ENCODE measurements at regions not wholly inside any gene's neighbourhood (a gene's known extent, or its start where the extent isn't known, plus 50 kb on each side); places are given as distances from the start of the nearest gene placed in this dataset.

DNA sequence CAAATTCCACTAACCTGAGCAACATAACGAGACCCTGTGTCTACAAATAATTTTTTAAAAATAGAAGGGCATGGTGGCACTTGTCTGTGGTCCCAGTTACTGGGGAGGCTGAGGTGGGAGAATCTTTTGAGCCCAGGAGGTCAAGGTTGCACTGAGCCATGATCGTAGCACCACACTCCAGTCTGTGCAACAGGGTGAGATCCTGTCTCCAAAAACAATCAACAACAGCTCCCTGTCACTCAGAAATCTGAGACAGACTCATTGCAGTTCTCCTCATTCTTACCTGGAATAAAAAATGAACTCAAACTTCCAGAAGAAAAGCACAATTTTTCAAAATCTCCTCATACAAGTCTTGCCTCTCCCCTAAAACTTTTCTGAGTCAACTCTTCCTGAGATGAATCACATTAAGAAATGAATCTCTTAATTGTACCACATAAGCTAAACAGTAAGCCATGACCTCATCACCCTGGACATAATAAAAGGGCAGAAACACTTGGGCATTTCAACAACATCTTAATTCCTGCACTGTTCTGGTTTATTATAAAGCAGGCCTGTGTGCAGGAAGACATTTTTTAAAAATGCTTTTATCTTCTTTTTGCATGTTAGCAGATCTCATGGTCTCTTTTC lies 214.3 kb upstream of the CDKN3 start:
- TF ChIP-seq, protein P1, sequence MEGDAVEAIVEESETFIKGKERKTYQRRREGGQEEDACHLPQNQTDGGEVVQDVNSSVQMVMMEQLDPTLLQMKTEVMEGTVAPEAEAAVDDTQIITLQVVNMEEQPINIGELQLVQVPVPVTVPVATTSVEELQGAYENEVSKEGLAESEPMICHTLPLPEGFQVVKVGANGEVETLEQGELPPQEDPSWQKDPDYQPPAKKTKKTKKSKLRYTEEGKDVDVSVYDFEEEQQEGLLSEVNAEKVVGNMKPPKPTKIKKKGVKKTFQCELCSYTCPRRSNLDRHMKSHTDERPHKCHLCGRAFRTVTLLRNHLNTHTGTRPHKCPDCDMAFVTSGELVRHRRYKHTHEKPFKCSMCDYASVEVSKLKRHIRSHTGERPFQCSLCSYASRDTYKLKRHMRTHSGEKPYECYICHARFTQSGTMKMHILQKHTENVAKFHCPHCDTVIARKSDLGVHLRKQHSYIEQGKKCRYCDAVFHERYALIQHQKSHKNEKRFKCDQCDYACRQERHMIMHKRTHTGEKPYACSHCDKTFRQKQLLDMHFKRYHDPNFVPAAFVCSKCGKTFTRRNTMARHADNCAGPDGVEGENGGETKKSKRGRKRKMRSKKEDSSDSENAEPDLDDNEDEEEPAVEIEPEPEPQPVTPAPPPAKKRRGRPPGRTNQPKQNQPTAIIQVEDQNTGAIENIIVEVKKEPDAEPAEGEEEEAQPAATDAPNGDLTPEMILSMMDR (IDR thresholded peaks at IDR 0.05), result no peak
- no peak for TF ChIP-seq POLR2A (IDR thresholded peaks at IDR 0.05)
